OCI-LY3 (cell line): ENCODE measurements at regions not wholly inside any gene's neighbourhood (a gene's known extent, or its start where the extent isn't known, plus 50 kb on each side); places are given as distances from the start of the nearest gene placed in this dataset.

ENCODE experiments used
- EZH2phosphoT487 ChIP-seq: fragments of 200-600 bp; shearing (Covaris generic); IDR thresholded peaks from 2 replicates; pipeline ENCODE4 v1.6.1; 2018; ENCODE audit warnings: antibody characterized with exemption, mixed run types, low read depth
- TF ChIP-seq, protein P1 (sequence below): fragments of 200-600, 300-600 bp; sonication (generic); IDR thresholded peaks from 2 replicates; pipeline ENCODE4 v1.5.1; 2014; ENCODE audit warnings: antibody characterized with exemption, low read length, low read depth

GRCh38 chr5:65094279-65094678 is 325.5 kb downstream of the CWC27 start:
- TF ChIP-seq, protein P1, sequence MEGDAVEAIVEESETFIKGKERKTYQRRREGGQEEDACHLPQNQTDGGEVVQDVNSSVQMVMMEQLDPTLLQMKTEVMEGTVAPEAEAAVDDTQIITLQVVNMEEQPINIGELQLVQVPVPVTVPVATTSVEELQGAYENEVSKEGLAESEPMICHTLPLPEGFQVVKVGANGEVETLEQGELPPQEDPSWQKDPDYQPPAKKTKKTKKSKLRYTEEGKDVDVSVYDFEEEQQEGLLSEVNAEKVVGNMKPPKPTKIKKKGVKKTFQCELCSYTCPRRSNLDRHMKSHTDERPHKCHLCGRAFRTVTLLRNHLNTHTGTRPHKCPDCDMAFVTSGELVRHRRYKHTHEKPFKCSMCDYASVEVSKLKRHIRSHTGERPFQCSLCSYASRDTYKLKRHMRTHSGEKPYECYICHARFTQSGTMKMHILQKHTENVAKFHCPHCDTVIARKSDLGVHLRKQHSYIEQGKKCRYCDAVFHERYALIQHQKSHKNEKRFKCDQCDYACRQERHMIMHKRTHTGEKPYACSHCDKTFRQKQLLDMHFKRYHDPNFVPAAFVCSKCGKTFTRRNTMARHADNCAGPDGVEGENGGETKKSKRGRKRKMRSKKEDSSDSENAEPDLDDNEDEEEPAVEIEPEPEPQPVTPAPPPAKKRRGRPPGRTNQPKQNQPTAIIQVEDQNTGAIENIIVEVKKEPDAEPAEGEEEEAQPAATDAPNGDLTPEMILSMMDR = no peak
- no peak for TF ChIP-seq EZH2phosphoT487
